Keratinocyte (primary cell): ENCODE measurements at regions not wholly inside any gene's neighbourhood (a gene's known extent, or its start where the extent isn't known, plus 50 kb on each side); places are given as distances from the start of the nearest gene placed in this dataset.

ENCODE experiments used
- DNase-seq: peaks from one replicate; pipeline ENCODE4 v3.0.0-alpha.2; 2011; ENCODE audit warnings: low read depth, missing footprints, low spot score
- FAIRE-seq: peaks from 2 replicates; lab custom pipeline; 2011; peaks lifted over from hg19 to GRCh38; lab: Jason Lieb, UNC
- H2AFZ ChIP-seq: 2 replicates; pipeline ENCODE4 v1.6.0; 2012; ENCODE audit warnings: low read length, control low read depth, inconsistent platforms; ENCODE audit not compliant: control insufficient read depth
- H3K27ac ChIP-seq: 2 replicates; pipeline ENCODE4 v1.5.1; 2011; ENCODE audit warnings: low read length; ENCODE audit not compliant: control insufficient read depth, insufficient read depth
- H3K27me3 ChIP-seq: 3 replicates; pipeline ENCODE4 v1.6.0; 2011; ENCODE audit warnings: low read length; ENCODE audit not compliant: control insufficient read depth, insufficient read depth; ENCODE audit errors: extremely low read depth
- H3K36me3 ChIP-seq, 2 experiments: 2 replicates in 1 of 2; 3 replicates in 1 of 2; pipeline ENCODE4 v1.5.1; 2011; ENCODE audit warnings: low read length in 2 of 2, mild to moderate bottlenecking in 1 of 2; ENCODE audit not compliant: control insufficient read depth in 2 of 2, insufficient read depth in 2 of 2; ENCODE audit errors: extremely low read depth in 1 of 2
- H3K4me1 ChIP-seq: 3 replicates; pipeline ENCODE4 v1.5.1; 2011; ENCODE audit warnings: low read length; ENCODE audit not compliant: control insufficient read depth, insufficient read depth; ENCODE audit errors: extremely low read depth
- H3K4me2 ChIP-seq: 3 replicates; pipeline ENCODE4 v1.6.0; 2011; ENCODE audit warnings: low read depth, low read length; ENCODE audit not compliant: control insufficient read depth, insufficient read depth; ENCODE audit errors: extremely low read depth
- H3K4me3 ChIP-seq, 3 experiments: fragments of 200-600 bp in 1 of 3; sonication (generic) in 1 of 3; 2 replicates in 2 of 3; 3 replicates in 1 of 3; pipeline ENCODE4 v1.5.1; 2011 to 2016; ENCODE audit warnings: low read length in 3 of 3, mild to moderate bottlenecking in 3 of 3, control low read depth in 2 of 3, inconsistent platforms in 1 of 3, low read depth in 1 of 3, mixed read lengths in 1 of 3, mixed run types in 1 of 3, moderate library complexity in 1 of 3; ENCODE audit not compliant: control insufficient read depth in 2 of 3, insufficient read depth in 2 of 3; ENCODE audit errors: extremely low read depth in 1 of 3
- H3K79me2 ChIP-seq: 2 replicates; pipeline ENCODE4 v1.6.0; 2012; ENCODE audit warnings: low read length; ENCODE audit not compliant: control insufficient read depth, insufficient read depth
- H3K9ac ChIP-seq: 3 replicates; pipeline ENCODE4 v1.6.0; 2011; ENCODE audit warnings: low read length; ENCODE audit not compliant: control insufficient read depth, insufficient read depth; ENCODE audit errors: extremely low read depth
- H3K9me1 ChIP-seq: 3 replicates; pipeline ENCODE4 v1.6.0; 2011; ENCODE audit warnings: low read length; ENCODE audit not compliant: control insufficient read depth, insufficient read depth; ENCODE audit errors: extremely low read depth
- H3K9me3 ChIP-seq: 2 replicates; pipeline ENCODE4 v1.5.1; 2012; ENCODE audit warnings: low read depth, low read length; ENCODE audit not compliant: control insufficient read depth
- H4K20me1 ChIP-seq: 3 replicates; pipeline ENCODE4 v1.6.0; 2011; ENCODE audit warnings: low read length; ENCODE audit not compliant: control insufficient read depth, insufficient read depth; ENCODE audit errors: extremely low read depth
- EZH2 ChIP-seq: IDR thresholded peaks from one replicate; pipeline ENCODE4 v1.6.1; 2012; ENCODE audit warnings: inconsistent platforms, mild to moderate bottlenecking, low read length, moderate library complexity
- dilution Hi-C: fragments of 300-500 bp; cut with MboI; formaldehyde crosslinking; loops from one replicate; pipeline ENCODE4 v1.7.0; 2020; ENCODE audit warnings: low sequenced_read_pairs; ENCODE audit not compliant: extremely low pct_ligation_motif_present
- TF ChIP-seq, protein P1 (sequence below), 3 experiments: IDR thresholded peaks in 1 of 3; conservative IDR thresholded peaks in 1 of 3; optimal IDR thresholded peaks in 1 of 3; 2 replicates in 2 of 3; 3 replicates in 1 of 3; pipeline versions ENCODE3 to v1.5.1; 2011; ENCODE audit warnings: low read length in 3 of 3, mild to moderate bottlenecking in 3 of 3, moderate library complexity in 2 of 3, control low read depth in 1 of 3, inconsistent platforms in 1 of 3; ENCODE audit not compliant: insufficient read depth in 2 of 3; ENCODE audit errors: extremely low read depth in 1 of 3

DNA sequence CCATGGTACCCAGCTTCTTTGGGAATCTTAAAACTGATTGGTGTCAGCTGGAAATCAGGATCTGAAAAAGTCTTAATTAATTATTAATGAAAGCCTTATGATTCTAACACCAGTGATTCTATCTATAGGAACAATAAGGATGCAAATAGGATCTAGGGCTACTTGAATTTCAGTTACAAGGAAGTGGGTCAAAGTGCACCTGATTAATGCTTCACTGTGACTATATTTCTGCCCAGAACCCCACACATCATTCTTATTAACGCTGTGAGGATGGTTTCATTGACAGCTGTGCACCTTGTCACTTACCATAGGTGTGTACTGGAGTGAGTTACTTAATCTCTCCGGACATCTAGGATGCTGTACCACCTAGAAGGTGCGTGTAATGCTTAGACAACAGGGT, 99.8 kb upstream of the ETV3 start:
- no peak overlapping the region for H3K4me2 ChIP-seq
- no peak overlapping the region for H3K4me3 ChIP-seq
- H3K27me3 ChIP-seq = no peaks in the 10 kb centered on the region
- no peaks in the 10 kb centered on the region for H3K79me2 ChIP-seq
- dilution Hi-C loops = no loop called here
- no peak for TF ChIP-seq EZH2
- TF ChIP-seq, protein P1, sequence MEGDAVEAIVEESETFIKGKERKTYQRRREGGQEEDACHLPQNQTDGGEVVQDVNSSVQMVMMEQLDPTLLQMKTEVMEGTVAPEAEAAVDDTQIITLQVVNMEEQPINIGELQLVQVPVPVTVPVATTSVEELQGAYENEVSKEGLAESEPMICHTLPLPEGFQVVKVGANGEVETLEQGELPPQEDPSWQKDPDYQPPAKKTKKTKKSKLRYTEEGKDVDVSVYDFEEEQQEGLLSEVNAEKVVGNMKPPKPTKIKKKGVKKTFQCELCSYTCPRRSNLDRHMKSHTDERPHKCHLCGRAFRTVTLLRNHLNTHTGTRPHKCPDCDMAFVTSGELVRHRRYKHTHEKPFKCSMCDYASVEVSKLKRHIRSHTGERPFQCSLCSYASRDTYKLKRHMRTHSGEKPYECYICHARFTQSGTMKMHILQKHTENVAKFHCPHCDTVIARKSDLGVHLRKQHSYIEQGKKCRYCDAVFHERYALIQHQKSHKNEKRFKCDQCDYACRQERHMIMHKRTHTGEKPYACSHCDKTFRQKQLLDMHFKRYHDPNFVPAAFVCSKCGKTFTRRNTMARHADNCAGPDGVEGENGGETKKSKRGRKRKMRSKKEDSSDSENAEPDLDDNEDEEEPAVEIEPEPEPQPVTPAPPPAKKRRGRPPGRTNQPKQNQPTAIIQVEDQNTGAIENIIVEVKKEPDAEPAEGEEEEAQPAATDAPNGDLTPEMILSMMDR (optimal IDR thresholded peaks at IDR 0.05 in 1 of 3, IDR thresholded peaks at IDR 0.05 in 1 of 3, conservative IDR thresholded peaks at IDR 0.05 in 1 of 3; ENCODE audit: extremely low read depth in 1 of 3, insufficient read depth in 2 of 3, low read length in 3 of 3) = no peak
- H2AFZ ChIP-seq = no peak overlapping the region
- H3K9me1 ChIP-seq = no peaks in the 10 kb centered on the region
- no peaks in the 10 kb centered on the region for H4K20me1 ChIP-seq
- FAIRE-seq = no peak
- H3K9me3 ChIP-seq = no peaks in the 10 kb centered on the region
- no peak overlapping the region for H3K9ac ChIP-seq
- no peak for DNase-seq
- no peak overlapping the region for H3K27ac ChIP-seq
- H3K4me1 ChIP-seq = no peaks in the 10 kb centered on the region
- no peaks in the 10 kb centered on the region for H3K36me3 ChIP-seq

DNA sequence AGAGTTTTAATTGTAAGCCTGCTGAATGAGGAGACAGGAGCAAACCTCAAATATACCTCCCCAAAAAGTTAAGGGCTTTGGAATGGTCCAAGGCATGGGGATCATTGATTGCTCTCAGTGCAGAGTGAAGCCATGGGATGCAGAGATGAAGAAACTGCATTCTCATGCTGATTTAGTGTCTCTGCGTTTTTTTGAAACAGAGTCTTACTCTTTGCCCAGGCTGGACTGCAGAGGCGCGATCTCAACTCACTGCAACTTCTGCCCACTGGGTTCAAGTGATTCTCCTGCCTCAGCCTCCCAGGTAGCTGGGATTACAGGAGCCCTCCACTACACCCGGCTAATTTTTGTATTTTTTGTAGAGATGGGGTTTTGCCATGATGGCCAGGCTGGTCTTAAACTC, 99.3 kb upstream of the ETV3 start:
- Histone ChIP-seq H3K27ac (no peak overlapping the region), H4K20me1 (no peaks in the 10 kb centered on the region), H3K9me1 (no peaks in the 10 kb centered on the region), H2AFZ (no peak overlapping the region), H3K27me3 (no peaks in the 10 kb centered on the region), H3K4me2 (no peak overlapping the region), H3K9ac (no peak overlapping the region), H3K4me1 (no peaks in the 10 kb centered on the region), H3K79me2 (no peaks in the 10 kb centered on the region), H3K4me3 (no peak overlapping the region), H3K9me3 (no peaks in the 10 kb centered on the region), H3K36me3 (no peaks in the 10 kb centered on the region)
- dilution Hi-C loops = no loop called here
- DNase-seq (no peak), FAIRE-seq (no peak)
- TF ChIP-seq, protein P1 (optimal IDR thresholded peaks at IDR 0.05 in 1 of 3, IDR thresholded peaks at IDR 0.05 in 1 of 3, conservative IDR thresholded peaks at IDR 0.05 in 1 of 3; ENCODE audit: extremely low read depth in 1 of 3, insufficient read depth in 2 of 3, low read length in 3 of 3) = no peak
- no peak for TF ChIP-seq EZH2
